ENCODE measurements at regions not wholly inside any gene's neighbourhood (a gene's known extent, or its start where the extent isn't known, plus 50 kb on each side); places are given as distances from the start of the nearest gene placed in this dataset.

- H3K27me3 ChIP-seq (ENCODE audit: control insufficient read depth, insufficient read depth, low read length) = no peaks in the 10 kb centered on the region
- peaks cover 3% of the 10 kb centered on the region for H3K4me1 ChIP-seq (ENCODE audit: control insufficient read depth, insufficient read depth, low read length)
- H3K4me3 ChIP-seq (ENCODE audit: low read length) = no peak overlapping the region
- H3K36me3 ChIP-seq (ENCODE audit: control insufficient read depth, insufficient read depth, low read length) = no peaks in the 10 kb centered on the region
- no peak overlapping the region for H3K9ac ChIP-seq (ENCODE audit: low read length)
- H3K27ac ChIP-seq (ENCODE audit: low read depth, low read length) = no peak overlapping the region
Observed at GRCh38 chr6:119974430-119975159, 625.0 kb upstream of the MAN1A1 start.

- Histone ChIP-seq H3K36me3 (ENCODE audit: control insufficient read depth, insufficient read depth, low read length) (no peaks in the 10 kb centered on the region), H3K27ac (ENCODE audit: low read depth, low read length) (no peak overlapping the region), H3K9ac (ENCODE audit: low read length) (no peak overlapping the region), H3K4me1 (ENCODE audit: control insufficient read depth, insufficient read depth, low read length) (no peaks in the 10 kb centered on the region), H3K27me3 (ENCODE audit: control insufficient read depth, insufficient read depth, low read length) (no peaks in the 10 kb centered on the region), H3K4me3 (ENCODE audit: low read length) (no peak overlapping the region)
Observed at GRCh38 chr6:119966484-119966883, 616.9 kb upstream of the MAN1A1 start.

- no peaks in the 10 kb centered on the region for H3K27me3 ChIP-seq (ENCODE audit: control insufficient read depth, insufficient read depth, low read length)
- no peaks in the 10 kb centered on the region for H3K4me1 ChIP-seq (ENCODE audit: control insufficient read depth, insufficient read depth, low read length)
- no peak overlapping the region for H3K4me3 ChIP-seq (ENCODE audit: low read length)
- H3K36me3 ChIP-seq (ENCODE audit: control insufficient read depth, insufficient read depth, low read length) = no peaks in the 10 kb centered on the region
- H3K27ac ChIP-seq (ENCODE audit: low read depth, low read length) = no peak overlapping the region
- no peak overlapping the region for H3K9ac ChIP-seq (ENCODE audit: low read length)
Observed at GRCh38 chr6:119965900-119966299, 616.3 kb upstream of the MAN1A1 start.

- no peak overlapping the region for H3K27ac ChIP-seq (ENCODE audit: low read depth, low read length)
- H3K4me3 ChIP-seq (ENCODE audit: low read length) = no peak overlapping the region
- H3K9ac ChIP-seq (ENCODE audit: low read length) = no peak overlapping the region
- no peaks in the 10 kb centered on the region for H3K27me3 ChIP-seq (ENCODE audit: control insufficient read depth, insufficient read depth, low read length)
- H3K36me3 ChIP-seq (ENCODE audit: control insufficient read depth, insufficient read depth, low read length) = no peaks in the 10 kb centered on the region
- no peaks in the 10 kb centered on the region for H3K4me1 ChIP-seq (ENCODE audit: control insufficient read depth, insufficient read depth, low read length)
Observed at GRCh38 chr6:119965008-119965407, 615.4 kb upstream of the MAN1A1 start.

GRCh38 chr6:119962505-119962904 lies 612.9 kb upstream of the MAN1A1 start:
- Histone ChIP-seq H3K4me3 (ENCODE audit: low read length) (no peak overlapping the region), H3K9ac (ENCODE audit: low read length) (no peak overlapping the region), H3K36me3 (ENCODE audit: control insufficient read depth, insufficient read depth, low read length) (no peaks in the 10 kb centered on the region), H3K4me1 (ENCODE audit: control insufficient read depth, insufficient read depth, low read length) (no peaks in the 10 kb centered on the region), H3K27me3 (ENCODE audit: control insufficient read depth, insufficient read depth, low read length) (no peaks in the 10 kb centered on the region), H3K27ac (ENCODE audit: low read depth, low read length) (no peak overlapping the region)

- H3K4me1 ChIP-seq (ENCODE audit: control insufficient read depth, insufficient read depth, low read length) = no peaks in the 10 kb centered on the region
- no peak overlapping the region for H3K4me3 ChIP-seq (ENCODE audit: low read length)
- H3K27ac ChIP-seq (ENCODE audit: low read depth, low read length) = no peak overlapping the region
- H3K27me3 ChIP-seq (ENCODE audit: control insufficient read depth, insufficient read depth, low read length) = no peaks in the 10 kb centered on the region
- no peaks in the 10 kb centered on the region for H3K36me3 ChIP-seq (ENCODE audit: control insufficient read depth, insufficient read depth, low read length)
- H3K9ac ChIP-seq (ENCODE audit: low read length) = no peak overlapping the region
Observed at GRCh38 chr6:119961450-119961849, 611.9 kb upstream of the MAN1A1 start.

GRCh38 chr6:119960456-119960855 lies 610.9 kb upstream of the MAN1A1 start:
- Histone ChIP-seq H3K27ac (ENCODE audit: low read depth, low read length) (no peak overlapping the region), H3K4me1 (ENCODE audit: control insufficient read depth, insufficient read depth, low read length) (no peaks in the 10 kb centered on the region), H3K36me3 (ENCODE audit: control insufficient read depth, insufficient read depth, low read length) (no peaks in the 10 kb centered on the region), H3K4me3 (ENCODE audit: low read length) (no peak overlapping the region), H3K27me3 (ENCODE audit: control insufficient read depth, insufficient read depth, low read length) (no peaks in the 10 kb centered on the region), H3K9ac (ENCODE audit: low read length) (no peak overlapping the region)

GRCh38 chr6:119960036-119960435 lies 610.5 kb upstream of the MAN1A1 start:
- H3K4me1 ChIP-seq (ENCODE audit: control insufficient read depth, insufficient read depth, low read length) = no peaks in the 10 kb centered on the region
- no peak overlapping the region for H3K27ac ChIP-seq (ENCODE audit: low read depth, low read length)
- H3K27me3 ChIP-seq (ENCODE audit: control insufficient read depth, insufficient read depth, low read length) = no peaks in the 10 kb centered on the region
- no peaks in the 10 kb centered on the region for H3K36me3 ChIP-seq (ENCODE audit: control insufficient read depth, insufficient read depth, low read length)
- no peak overlapping the region for H3K4me3 ChIP-seq (ENCODE audit: low read length)
- no peak overlapping the region for H3K9ac ChIP-seq (ENCODE audit: low read length)

GRCh38 chr6:119957195-119957594 lies 607.6 kb upstream of the MAN1A1 start:
- Histone ChIP-seq H3K4me1 (ENCODE audit: control insufficient read depth, insufficient read depth, low read length) (no peaks in the 10 kb centered on the region), H3K36me3 (ENCODE audit: control insufficient read depth, insufficient read depth, low read length) (no peaks in the 10 kb centered on the region), H3K9ac (ENCODE audit: low read length) (no peak overlapping the region), H3K27ac (ENCODE audit: low read depth, low read length) (no peak overlapping the region), H3K27me3 (ENCODE audit: control insufficient read depth, insufficient read depth, low read length) (no peaks in the 10 kb centered on the region), H3K4me3 (ENCODE audit: low read length) (no peak overlapping the region)

GRCh38 chr6:119952696-119953095 lies 603.1 kb upstream of the MAN1A1 start:
- no peak overlapping the region for H3K27ac ChIP-seq (ENCODE audit: low read depth, low read length)
- H3K4me1 ChIP-seq (ENCODE audit: control insufficient read depth, insufficient read depth, low read length) = no peaks in the 10 kb centered on the region
- H3K4me3 ChIP-seq (ENCODE audit: low read length) = no peak overlapping the region
- H3K36me3 ChIP-seq (ENCODE audit: control insufficient read depth, insufficient read depth, low read length) = no peaks in the 10 kb centered on the region
- no peaks in the 10 kb centered on the region for H3K27me3 ChIP-seq (ENCODE audit: control insufficient read depth, insufficient read depth, low read length)
- no peak overlapping the region for H3K9ac ChIP-seq (ENCODE audit: low read length)

- Histone ChIP-seq H3K4me3 (ENCODE audit: low read length) (no peak overlapping the region), H3K27ac (ENCODE audit: low read depth, low read length) (no peak overlapping the region), H3K36me3 (ENCODE audit: control insufficient read depth, insufficient read depth, low read length) (no peaks in the 10 kb centered on the region), H3K27me3 (ENCODE audit: control insufficient read depth, insufficient read depth, low read length) (no peaks in the 10 kb centered on the region), H3K9ac (ENCODE audit: low read length) (no peak overlapping the region), H3K4me1 (ENCODE audit: control insufficient read depth, insufficient read depth, low read length) (no peaks in the 10 kb centered on the region)
Observed at GRCh38 chr6:119950681-119951080, 601.1 kb upstream of the MAN1A1 start.

- Histone ChIP-seq H3K9ac (ENCODE audit: low read length) (no peak overlapping the region), H3K4me1 (ENCODE audit: control insufficient read depth, insufficient read depth, low read length) (no peaks in the 10 kb centered on the region), H3K4me3 (ENCODE audit: low read length) (no peak overlapping the region), H3K27me3 (ENCODE audit: control insufficient read depth, insufficient read depth, low read length) (no peaks in the 10 kb centered on the region), H3K27ac (ENCODE audit: low read depth, low read length) (no peak overlapping the region), H3K36me3 (ENCODE audit: control insufficient read depth, insufficient read depth, low read length) (no peaks in the 10 kb centered on the region)
Observed at GRCh38 chr6:119942078-119942752, 592.7 kb upstream of the MAN1A1 start.

GRCh38 chr6:119938752-119939151 lies 589.2 kb upstream of the MAN1A1 start:
- Histone ChIP-seq H3K27ac (ENCODE audit: low read depth, low read length) (no peak overlapping the region), H3K36me3 (ENCODE audit: control insufficient read depth, insufficient read depth, low read length) (no peaks in the 10 kb centered on the region), H3K4me1 (ENCODE audit: control insufficient read depth, insufficient read depth, low read length) (no peaks in the 10 kb centered on the region), H3K4me3 (ENCODE audit: low read length) (no peak overlapping the region), H3K27me3 (ENCODE audit: control insufficient read depth, insufficient read depth, low read length) (no peaks in the 10 kb centered on the region), H3K9ac (ENCODE audit: low read length) (no peak overlapping the region)

Measured in rectal smooth muscle tissue (tissue), 1 donor.